SK-N-SH (cell line): ENCODE measurements at regions not wholly inside any gene's neighbourhood (a gene's known extent, or its start where the extent isn't known, plus 50 kb on each side); places are given as distances from the start of the nearest gene placed in this dataset.

Experiments
- CTCF ChIA-PET: fragments of 300-600, 350-600 bp; formaldehyde crosslinking; extraction: SDS; loops from one replicate; lab custom pipeline; 2021; lab: Yijun Ruan, JAX
- POLR2A ChIA-PET: fragments of 350-600 bp; sonication (Branson Sonifier 250); formaldehyde crosslinking; extraction: SDS; loops from one replicate; lab custom pipeline; 2020; ENCODE audit warnings: antibody characterized with exemption, inconsistent platforms; lab: Yijun Ruan, JAX
- DNase-seq: peaks from one replicate; pipeline ENCODE4 v3.0.0; 2012
- H2AFZ ChIP-seq: fragments of 200-600 bp; sonication (generic); 2 replicates; pipeline ENCODE4 v1.8.1; 2016; ENCODE audit warnings: antibody characterized with exemption, mild to moderate bottlenecking, low read depth
- H3F3A ChIP-seq: fragments of 200-600 bp; sonication (generic); replicated peaks from 2 replicates; pipeline ENCODE3; 2016; ENCODE audit warnings: antibody characterized with exemption, mild to moderate bottlenecking; ENCODE audit not compliant: insufficient read depth
- H3K27ac ChIP-seq, 2 experiments: fragments of 200-500 bp in 1 of 2; fragments of 200-600 bp in 1 of 2; sonication (Bioruptor generic) in 1 of 2; sonication (generic), shearing (Covaris generic) in 1 of 2; 2 replicates each; pipeline versions ENCODE4 v1.5.1 to v1.6.1; 2014 to 2016; ENCODE audit warnings: low read depth in 2 of 2, inconsistent platforms in 1 of 2, low read length in 1 of 2, mild to moderate bottlenecking in 1 of 2, mixed read lengths in 1 of 2
- H3K27me3 ChIP-seq: fragments of 200-600 bp; sonication (generic), shearing (Covaris generic); 2 replicates; pipeline ENCODE4 v1.6.1; 2016; ENCODE audit warnings: mixed run types; ENCODE audit not compliant: insufficient read depth
- H3K36me3 ChIP-seq, 2 experiments: fragments of 200-500 bp in 1 of 2; fragments of 200-600 bp in 1 of 2; sonication (Bioruptor generic) in 1 of 2; sonication (generic) in 1 of 2; replicated peaks in 1 of 2; 2 replicates each; pipeline versions ENCODE3 to v1.5.1; 2014 to 2016; ENCODE audit warnings: low read length in 1 of 2, mild to moderate bottlenecking in 1 of 2; ENCODE audit not compliant: insufficient read depth in 2 of 2, control insufficient read depth in 1 of 2
- H3K4me1 ChIP-seq, 2 experiments: fragments of 200-500 bp in 1 of 2; fragments of 200-600 bp in 1 of 2; sonication (Bioruptor generic) in 1 of 2; sonication (generic), shearing (Covaris generic) in 1 of 2; 2 replicates each; pipeline versions ENCODE4 v1.5.1 to v1.6.1; 2014 to 2016; ENCODE audit warnings: low read depth in 1 of 2, low read length in 1 of 2, mixed run types in 1 of 2; ENCODE audit not compliant: insufficient read depth in 2 of 2, control insufficient read depth in 1 of 2
- H3K4me2 ChIP-seq: fragments of 200-600 bp; sonication (generic), shearing (Covaris generic); 2 replicates; pipeline ENCODE4 v1.6.1; 2017; ENCODE audit warnings: mixed run types
- H3K4me3 ChIP-seq, 2 experiments: fragments of 200-500 bp in 1 of 2; fragments of 200-600 bp in 1 of 2; sonication (Bioruptor generic) in 1 of 2; sonication (generic), shearing (Covaris generic) in 1 of 2; 2 replicates each; pipeline versions ENCODE4 v1.5.1 to v1.8.1; 2014 to 2016; ENCODE audit warnings: low read depth in 2 of 2, inconsistent platforms in 1 of 2, low read length in 1 of 2, mild to moderate bottlenecking in 1 of 2, mixed read lengths in 1 of 2, moderate library complexity in 1 of 2
- H3K79me2 ChIP-seq: fragments of 200-600 bp; sonication (generic); 2 replicates; pipeline ENCODE4 v1.8.1; 2017; ENCODE audit warnings: mild to moderate bottlenecking; ENCODE audit not compliant: insufficient read depth
- H3K9ac ChIP-seq: fragments of 200-600 bp; sonication (generic); 2 replicates; pipeline ENCODE4 v1.6.1; 2017; ENCODE audit warnings: mixed run types
- H3K9me2 ChIP-seq: fragments of 200-600 bp; sonication (generic); 2 replicates; pipeline ENCODE4 v1.6.1; 2017; ENCODE audit warnings: mixed run types
- H3K9me3 ChIP-seq: fragments of 200-600 bp; sonication (generic); 2 replicates; pipeline ENCODE4 v1.6.1; 2017; ENCODE audit warnings: mixed run types, mild to moderate bottlenecking, moderate library complexity
- H4K20me1 ChIP-seq: fragments of 200-600 bp; sonication (generic); 2 replicates; pipeline ENCODE4 v1.6.1; 2017; ENCODE audit warnings: mild to moderate bottlenecking, mixed run types; ENCODE audit not compliant: insufficient read depth
- CHD2 ChIP-seq: fragments of 150-350 bp; IDR thresholded peaks from 2 replicates; pipeline ENCODE4 v1.6.1; 2018; ENCODE audit warnings: low read length; ENCODE audit not compliant: partially characterized antibody
- CTCF ChIP-seq: fragments of 200-600 bp; sonication (generic); IDR thresholded peaks from 2 replicates; pipeline ENCODE4 v1.6.1; 2017; ENCODE audit warnings: antibody characterized with exemption, mild to moderate bottlenecking, moderate library complexity
- ELF1 ChIP-seq: IDR thresholded peaks from 2 replicates; pipeline ENCODE4 v1.4.0; 2012
- EZH2phosphoT487 ChIP-seq: fragments of 200-600 bp; sonication (generic); IDR thresholded peaks from 2 replicates; pipeline ENCODE4 v1.6.1; 2017; ENCODE audit warnings: low read depth, mixed run types, mild to moderate bottlenecking, antibody characterized with exemption, moderate library complexity, borderline replicate concordance
- FOSL2 ChIP-seq: IDR thresholded peaks from 2 replicates; pipeline ENCODE4 v1.4.0; 2012; ENCODE audit warnings: low read depth, mild to moderate bottlenecking, moderate library complexity, borderline replicate concordance
- FOXJ3 ChIP-seq: sonication (generic); formaldehyde crosslinking; IDR thresholded peaks from 2 replicates; pipeline ENCODE4 v1.5.1; 2020; ENCODE audit warnings: mild to moderate bottlenecking, missing genetic modification reagents
- GABPA ChIP-seq: IDR thresholded peaks from 2 replicates; pipeline ENCODE4 v1.4.0; 2012; ENCODE audit warnings: low read depth, mild to moderate bottlenecking
- GATA2 ChIP-seq: sonication (generic); formaldehyde crosslinking; IDR thresholded peaks from 2 replicates; pipeline ENCODE4 v1.5.0; 2020; ENCODE audit warnings: mild to moderate bottlenecking, missing genetic modification reagents
- IRF3 ChIP-seq: fragments of 150-350 bp; IDR thresholded peaks from 2 replicates; pipeline ENCODE4 v1.6.1; 2016; ENCODE audit warnings: mild to moderate bottlenecking, low read depth, low read length
- JUND ChIP-seq: IDR thresholded peaks from 2 replicates; pipeline ENCODE4 v1.4.0; 2012
- MAX ChIP-seq: IDR thresholded peaks from 2 replicates; pipeline ENCODE4 v1.4.0; 2012; ENCODE audit warnings: low read depth
- NFIC ChIP-seq: IDR thresholded peaks from 2 replicates; pipeline ENCODE4 v1.4.0; 2012; ENCODE audit warnings: borderline replicate concordance
- NRF1 ChIP-seq: IDR thresholded peaks from 2 replicates; pipeline ENCODE4 v1.6.1; 2012; ENCODE audit warnings: low read depth, mild to moderate bottlenecking, low read length
- POLR2AphosphoS5 ChIP-seq: IDR thresholded peaks from 2 replicates; pipeline ENCODE4 v1.6.1; 2012; ENCODE audit warnings: low read depth, low read length
- RAD21 ChIP-seq: IDR thresholded peaks from 2 replicates; pipeline ENCODE4 v1.6.1; 2012; ENCODE audit warnings: mild to moderate bottlenecking, low read length
- REST ChIP-seq: IDR thresholded peaks from 2 replicates; pipeline ENCODE4 v1.6.1; 2012; ENCODE audit warnings: mild to moderate bottlenecking, low read depth, low read length, moderate library complexity
- RXRA ChIP-seq: IDR thresholded peaks from 2 replicates; pipeline ENCODE4 v1.4.0; 2012; ENCODE audit warnings: low read depth, mild to moderate bottlenecking, borderline replicate concordance
- SIN3A ChIP-seq: IDR thresholded peaks from 2 replicates; pipeline ENCODE4 v1.6.1; 2012; ENCODE audit warnings: low read depth, mild to moderate bottlenecking, low read length, moderate library complexity, borderline replicate concordance
- SMC3 ChIP-seq: IDR thresholded peaks from 2 replicates; pipeline ENCODE4 v1.6.1; 2012; ENCODE audit warnings: low read depth, low read length, improper control_type of control experiment
- TAF1 ChIP-seq: IDR thresholded peaks from 2 replicates; pipeline ENCODE4 v1.6.1; 2012; ENCODE audit warnings: low read depth, mild to moderate bottlenecking, low read length, moderate library complexity, borderline replicate concordance
- YY1 ChIP-seq: IDR thresholded peaks from 2 replicates; pipeline ENCODE4 v1.4.0; 2012; ENCODE audit warnings: low read depth, mild to moderate bottlenecking
- ZBTB33 ChIP-seq: IDR thresholded peaks from 2 replicates; pipeline ENCODE4 v1.4.0; 2012; ENCODE audit warnings: low read depth, borderline replicate concordance
- WGBS: methylation state at CpG from one replicate; pipeline ENCODE4 v1.1.6; 2017; ENCODE audit warnings: low lambda C conversion rate; 5-methylcytosine and 5-hydroxymethylcytosine counted together

GRCh38 chr11:80109652-80110051 is 668.8 kb upstream of the TENM4 start:
- WGBS: 33% methylated on average over 1 of the region's 4 CpGs
- Histone ChIP-seq H2AFZ (no peak overlapping the region), H3K9me3 (no peaks in the 10 kb centered on the region), H3K9ac (no peak overlapping the region), H3K79me2 (no peaks in the 10 kb centered on the region), H4K20me1 (no peaks in the 10 kb centered on the region)
- no peak for DNase-seq
- POLR2A ChIA-PET: no interaction called here
- TF ChIP-seq NRF1: no peak
- no peak for TF ChIP-seq POLR2AphosphoS5
- TF ChIP-seq ELF1: no peak
- TF ChIP-seq FOXJ3 (CRISPR knock-in tag): no peak
- TF ChIP-seq RXRA: no peak
- no peak for TF ChIP-seq CTCF
- no peak for TF ChIP-seq RAD21
- TF ChIP-seq CHD2: no peak
- TF ChIP-seq SIN3A: no peak
- no peak for TF ChIP-seq TAF1
- no peak for TF ChIP-seq YY1
- TF ChIP-seq JUND: no peak
- TF ChIP-seq GABPA: no peak
- TF ChIP-seq EZH2phosphoT487: no peak
- TF ChIP-seq, all 33 proteins: peak for 0
- H3K4me3 ChIP-seq: no peak overlapping the region
- H3K27me3 ChIP-seq: no peaks in the 10 kb centered on the region
- H3K27ac ChIP-seq: no peak overlapping the region
- CTCF ChIA-PET: no interaction called here
- H3K36me3 ChIP-seq: no peaks in the 10 kb centered on the region
- H3K4me1 ChIP-seq: no peaks in the 10 kb centered on the region
- H3K9me2 ChIP-seq: no peaks in the 10 kb centered on the region
- H3F3A ChIP-seq: no peaks in the 10 kb centered on the region
- H3K4me2 ChIP-seq: no peak overlapping the region

GRCh38 chr11:80109031-80109430 is 668.2 kb upstream of the TENM4 start:
- H3K27me3 ChIP-seq: no peaks in the 10 kb centered on the region
- no peaks in the 10 kb centered on the region for H4K20me1 ChIP-seq
- H3K79me2 ChIP-seq: no peaks in the 10 kb centered on the region
- ChIA-PET POLR2A (no interaction called here), CTCF (no interaction called here)
- WGBS: 54% methylated on average over 3 of the region's 3 CpGs
- no peak overlapping the region for H2AFZ ChIP-seq
- no peak overlapping the region for H3K9ac ChIP-seq
- no peaks in the 10 kb centered on the region for H3K9me2 ChIP-seq
- peaks cover 6% of the 10 kb centered on the region for H3F3A ChIP-seq
- no peak overlapping the region for H3K27ac ChIP-seq
- H3K4me2 ChIP-seq: no peak overlapping the region
- DNase-seq: no peak
- peaks cover 0 to 3% of the 10 kb centered on the region in 2 experiments; a peak in 1 of 4 replicates for H3K4me1 ChIP-seq
- no peaks in the 10 kb centered on the region for H3K36me3 ChIP-seq
- H3K9me3 ChIP-seq: no peaks in the 10 kb centered on the region
- no peak overlapping the region for H3K4me3 ChIP-seq
- TF ChIP-seq SMC3: no peak
- TF ChIP-seq FOSL2: no peak
- TF ChIP-seq NFIC: no peak
- TF ChIP-seq ELF1: no peak
- TF ChIP-seq EZH2phosphoT487: no peak
- TF ChIP-seq GATA2 (CRISPR knock-in tag): no peak
- no peak for TF ChIP-seq REST
- no peak for TF ChIP-seq IRF3
- no peak for TF ChIP-seq ZBTB33
- TF ChIP-seq MAX: no peak
